GM06990 (cell line): ENCODE measurements at regions not wholly inside any gene's neighbourhood (a gene's known extent, or its start where the extent isn't known, plus 50 kb on each side); places are given as distances from the start of the nearest gene placed in this dataset.

Source experiments
- DNase-seq: peaks from one replicate; pipeline ENCODE4 v3.0.0-alpha.2; 2011; ENCODE audit not compliant: insufficient read length; ENCODE audit errors: extremely low read depth
- H3K27me3 ChIP-seq: replicated peaks from 2 replicates; pipeline ENCODE4 v1.6.0; 2011; ENCODE audit warnings: low read length; ENCODE audit not compliant: control insufficient read depth, insufficient read depth
- H3K36me3 ChIP-seq: 2 replicates; pipeline ENCODE4 v1.5.1; 2011; ENCODE audit warnings: low read length; ENCODE audit not compliant: control insufficient read depth, insufficient read depth
- H3K4me3 ChIP-seq: replicated peaks from 2 replicates; pipeline ENCODE4 v1.5.1; 2011; ENCODE audit warnings: low read depth, mild to moderate bottlenecking, control low read depth, low read length
- CTCF ChIP-seq: IDR thresholded peaks from 2 replicates; pipeline ENCODE4 v1.5.1; 2011; ENCODE audit warnings: low read length, control low read depth, mild to moderate bottlenecking, inconsistent platforms; ENCODE audit not compliant: insufficient read depth, poor library complexity, severe bottlenecking

DNA sequence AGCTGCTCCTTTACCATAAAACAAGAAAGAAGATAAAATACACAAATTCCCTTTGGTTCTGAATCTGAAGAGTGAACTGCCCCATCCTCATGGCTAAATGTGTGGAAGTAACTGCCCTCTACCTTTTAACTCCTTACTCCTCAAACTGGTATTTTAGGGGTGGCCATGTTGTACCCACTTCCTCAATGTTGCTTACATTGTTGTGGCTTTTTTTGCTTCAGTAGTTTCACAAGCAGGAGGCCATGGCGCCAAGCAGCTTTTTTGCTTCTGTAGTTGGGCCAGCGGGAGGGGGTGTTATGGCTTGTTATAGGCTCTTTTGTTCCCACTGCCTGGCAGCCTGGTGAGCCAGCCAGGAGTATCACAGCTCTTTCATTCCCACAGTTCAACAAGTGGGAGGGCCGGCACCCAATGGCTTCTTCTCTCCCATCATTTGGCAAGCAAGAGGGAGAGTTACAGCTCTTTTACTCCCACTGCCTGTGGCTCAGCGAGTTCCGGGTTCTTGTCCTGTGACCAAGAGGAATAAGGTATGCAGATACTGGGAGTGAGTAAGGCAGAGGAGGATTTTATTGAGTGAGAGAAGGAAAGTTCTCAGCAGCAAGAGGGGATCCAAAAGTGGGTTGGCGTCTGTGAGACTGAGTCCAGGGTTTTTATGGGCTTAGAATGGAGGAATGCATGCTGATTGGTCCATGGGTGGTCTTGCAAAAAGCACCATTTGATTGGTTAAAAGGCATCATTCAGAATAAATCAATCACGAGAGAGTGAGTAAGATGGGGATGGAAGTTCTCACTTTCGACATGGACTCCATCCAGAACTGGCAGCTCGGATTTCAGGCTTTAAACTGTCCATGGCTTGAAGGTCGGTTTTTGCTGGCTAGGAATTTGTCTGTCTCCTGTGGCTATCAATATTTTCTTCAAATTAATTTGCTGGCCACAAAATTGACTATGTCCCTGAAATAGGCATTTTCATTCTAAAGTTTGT, 429.6 kb downstream of the HLX start:
- DNase-seq, result no peak
- TF ChIP-seq CTCF, result no peak

GRCh38 chr1:221309723-221310122, 430.5 kb downstream of the HLX start:
- DNase-seq, result no peak
- H3K36me3 ChIP-seq, result no peaks in the 10 kb centered on the region
- no peaks in the 10 kb centered on the region for H3K27me3 ChIP-seq
- no peak overlapping the region for H3K4me3 ChIP-seq
- TF ChIP-seq CTCF, result no peak

More for the DNA sequence above, 429.6 kb downstream of the HLX start:
- Histone ChIP-seq H3K4me3 (no peak overlapping the region), H3K36me3 (no peaks in the 10 kb centered on the region), H3K27me3 (no peaks in the 10 kb centered on the region)

DNA sequence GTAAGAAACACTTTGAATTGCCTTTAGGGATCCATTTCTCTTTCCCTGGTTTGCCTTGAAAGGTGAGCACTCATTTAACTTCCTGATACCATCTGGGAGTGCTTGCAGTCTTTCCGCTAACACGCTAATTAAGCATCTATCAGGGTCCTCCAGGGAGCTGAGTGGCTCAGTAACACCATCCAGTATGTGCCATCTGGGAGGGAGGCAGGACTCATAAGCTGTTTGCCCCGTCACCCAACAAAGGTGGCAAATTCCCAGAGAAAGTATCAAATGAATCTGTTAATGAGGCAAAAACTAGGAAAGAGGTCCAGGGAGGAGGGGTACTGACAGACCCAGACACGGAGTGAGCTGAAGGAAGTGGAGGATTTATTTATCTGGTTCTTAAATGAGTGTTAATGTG, 430.9 kb downstream of the HLX start:
- TF ChIP-seq CTCF, result no peak
- DNase-seq, result no peak
- Histone ChIP-seq H3K36me3 (no peaks in the 10 kb centered on the region), H3K27me3 (no peaks in the 10 kb centered on the region), H3K4me3 (no peak overlapping the region)

- no peaks in the 10 kb centered on the region for H3K36me3 ChIP-seq
- no peak overlapping the region for H3K4me3 ChIP-seq
- H3K27me3 ChIP-seq, result no peaks in the 10 kb centered on the region
- DNase-seq, result no peak
- no peak for TF ChIP-seq CTCF
These were observed 426.6 kb downstream of the DUSP10 start for GRCh38 chr1:221315330-221315729.

GRCh38 chr1:221316491-221317056, 425.3 kb downstream of the DUSP10 start:
- no peak for DNase-seq
- no peak for TF ChIP-seq CTCF
- Histone ChIP-seq H3K4me3 (no peak overlapping the region), H3K27me3 (no peaks in the 10 kb centered on the region), H3K36me3 (no peaks in the 10 kb centered on the region)
